ENCODE measurements at regions not wholly inside any gene's neighbourhood (a gene's known extent, or its start where the extent isn't known, plus 50 kb on each side); places are given as distances from the start of the nearest gene placed in this dataset.
A peak's percentile ranks its signal among the peaks of the same experiment; 100 is the strongest.

GRCh38 chr12:114858388-114859146 is 174.6 kb upstream of the TBX3 start:
- Histone ChIP-seq H4K20me1 (ENCODE audit: insufficient read depth, poor library complexity, severe bottlenecking) (no peaks in the 10 kb centered on the region), H3K9me2 (replicated peaks; ENCODE audit: insufficient read depth) (no peaks in the 10 kb centered on the region), H3K4me3 (no peak overlapping the region), H3K27ac (peak overlapping the region; percentile 26), H3K4me2 (no peak overlapping the region), H2AFZ (no peak overlapping the region), H3K4me1 (ENCODE audit: insufficient read depth) (no peaks in the 10 kb centered on the region), H3K79me2 (no peaks in the 10 kb centered on the region), H3K36me3 (replicated peaks; ENCODE audit: insufficient read depth, low read depth) (no peaks in the 10 kb centered on the region), H3K27me3 (no peaks in the 10 kb centered on the region), H3K9me3 (ENCODE audit: low read depth) (no peaks in the 10 kb centered on the region)
- TF ChIP-seq, protein P1, sequence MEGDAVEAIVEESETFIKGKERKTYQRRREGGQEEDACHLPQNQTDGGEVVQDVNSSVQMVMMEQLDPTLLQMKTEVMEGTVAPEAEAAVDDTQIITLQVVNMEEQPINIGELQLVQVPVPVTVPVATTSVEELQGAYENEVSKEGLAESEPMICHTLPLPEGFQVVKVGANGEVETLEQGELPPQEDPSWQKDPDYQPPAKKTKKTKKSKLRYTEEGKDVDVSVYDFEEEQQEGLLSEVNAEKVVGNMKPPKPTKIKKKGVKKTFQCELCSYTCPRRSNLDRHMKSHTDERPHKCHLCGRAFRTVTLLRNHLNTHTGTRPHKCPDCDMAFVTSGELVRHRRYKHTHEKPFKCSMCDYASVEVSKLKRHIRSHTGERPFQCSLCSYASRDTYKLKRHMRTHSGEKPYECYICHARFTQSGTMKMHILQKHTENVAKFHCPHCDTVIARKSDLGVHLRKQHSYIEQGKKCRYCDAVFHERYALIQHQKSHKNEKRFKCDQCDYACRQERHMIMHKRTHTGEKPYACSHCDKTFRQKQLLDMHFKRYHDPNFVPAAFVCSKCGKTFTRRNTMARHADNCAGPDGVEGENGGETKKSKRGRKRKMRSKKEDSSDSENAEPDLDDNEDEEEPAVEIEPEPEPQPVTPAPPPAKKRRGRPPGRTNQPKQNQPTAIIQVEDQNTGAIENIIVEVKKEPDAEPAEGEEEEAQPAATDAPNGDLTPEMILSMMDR (IDR thresholded peaks at IDR 0.05; ENCODE audit: poor library complexity): peak; percentile 23
- no peak for TF ChIP-seq EZH2phosphoT487 (IDR thresholded peaks at IDR 0.05; ENCODE audit: low read depth, severe bottlenecking, unreplicated experiment)
- TF ChIP-seq EZH2 (IDR thresholded peaks at IDR 0.05; ENCODE audit: borderline replicate concordance): no peak
- peak; percentile 69 for DNase-seq (ENCODE audit: low spot score)
- 59% methylated on average over 7 of the region's 7 CpGs for WGBS (ENCODE audit: low lambda C conversion rate, missing lambda C conversion rate)

DNA sequence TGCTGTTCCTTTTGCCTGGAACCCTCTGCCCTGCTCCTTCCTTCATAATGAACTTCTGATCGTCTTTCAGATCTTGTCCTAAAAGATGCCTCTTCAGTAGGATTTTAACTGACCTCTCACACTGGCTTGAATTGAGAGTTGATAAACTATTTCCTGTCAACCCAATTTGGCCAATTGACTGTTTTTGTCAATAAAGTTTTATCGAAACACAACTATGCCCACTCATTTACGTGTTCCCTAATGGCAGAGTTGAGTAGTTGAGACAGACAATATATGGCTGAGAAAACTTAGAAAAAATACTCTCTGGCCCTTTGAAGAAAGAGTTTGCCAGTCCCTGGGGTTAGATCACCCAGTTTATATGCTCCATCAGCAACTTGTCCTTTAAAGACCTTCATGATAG is 171.7 kb upstream of the TBX3 start:
- no peaks in the 10 kb centered on the region for H3K9me2 ChIP-seq (replicated peaks; ENCODE audit: insufficient read depth)
- no peaks in the 10 kb centered on the region for H3K36me3 ChIP-seq (replicated peaks; ENCODE audit: insufficient read depth, low read depth)
- no peaks in the 10 kb centered on the region for H3K4me1 ChIP-seq (ENCODE audit: insufficient read depth)
- WGBS (ENCODE audit: low lambda C conversion rate, missing lambda C conversion rate): 93% methylated on average over 3 of the region's 3 CpGs
- H3K4me2 ChIP-seq: no peak overlapping the region
- H4K20me1 ChIP-seq (ENCODE audit: insufficient read depth, poor library complexity, severe bottlenecking): no peaks in the 10 kb centered on the region
- DNase-seq (ENCODE audit: low spot score): no peak
- no peaks in the 10 kb centered on the region for H3K79me2 ChIP-seq
- no peak overlapping the region for H2AFZ ChIP-seq
- TF ChIP-seq EZH2phosphoT487 (IDR thresholded peaks at IDR 0.05; ENCODE audit: low read depth, severe bottlenecking, unreplicated experiment) (no peak), EZH2 (IDR thresholded peaks at IDR 0.05; ENCODE audit: borderline replicate concordance) (no peak)
- TF ChIP-seq, protein P1 (IDR thresholded peaks at IDR 0.05; ENCODE audit: poor library complexity): no peak
- no peak overlapping the region for H3K4me3 ChIP-seq
- H3K27me3 ChIP-seq: no peaks in the 10 kb centered on the region
- H3K9me3 ChIP-seq (ENCODE audit: low read depth): no peaks in the 10 kb centered on the region
- H3K27ac ChIP-seq: no peak overlapping the region

DNA sequence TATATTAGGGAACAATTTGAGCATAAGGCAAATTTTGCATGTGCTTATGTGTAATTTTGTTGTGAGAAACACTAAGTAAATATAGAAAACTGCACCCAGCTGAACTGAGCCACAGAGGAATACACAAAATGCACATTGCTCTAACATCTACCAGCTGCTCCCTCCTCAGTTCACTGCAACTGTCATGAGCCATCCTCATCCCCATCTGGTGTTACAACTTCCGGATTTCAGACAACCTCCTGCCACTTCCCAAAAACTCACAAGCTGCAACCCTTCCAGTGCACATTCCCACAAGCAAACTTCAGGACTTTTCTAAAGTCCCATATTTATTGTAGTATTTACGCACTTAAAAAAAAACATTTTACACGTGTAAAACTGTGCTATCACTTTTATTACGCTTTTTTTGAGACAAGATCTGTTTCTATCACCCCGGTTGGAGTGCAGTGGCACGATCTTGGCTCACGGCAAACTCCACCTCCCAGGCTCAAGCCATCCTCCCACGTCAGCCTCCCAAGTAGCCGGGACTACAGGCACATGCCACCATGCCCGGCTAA is 169.1 kb upstream of the TBX3 start:
- no peaks in the 10 kb centered on the region for H3K27me3 ChIP-seq
- WGBS (ENCODE audit: low lambda C conversion rate, missing lambda C conversion rate): 68% methylated on average over 10 of the region's 10 CpGs
- no peaks in the 10 kb centered on the region for H3K36me3 ChIP-seq (replicated peaks; ENCODE audit: insufficient read depth, low read depth)
- DNase-seq (ENCODE audit: low spot score): no peak
- no peaks in the 10 kb centered on the region for H4K20me1 ChIP-seq (ENCODE audit: insufficient read depth, poor library complexity, severe bottlenecking)
- no peaks in the 10 kb centered on the region for H3K9me3 ChIP-seq (ENCODE audit: low read depth)
- no peak overlapping the region for H3K4me3 ChIP-seq
- H3K79me2 ChIP-seq: no peaks in the 10 kb centered on the region
- H2AFZ ChIP-seq: no peak overlapping the region
- no peaks in the 10 kb centered on the region for H3K9me2 ChIP-seq (replicated peaks; ENCODE audit: insufficient read depth)
- TF ChIP-seq, protein P1 (IDR thresholded peaks at IDR 0.05; ENCODE audit: poor library complexity): no peak
- TF ChIP-seq EZH2phosphoT487 (IDR thresholded peaks at IDR 0.05; ENCODE audit: low read depth, severe bottlenecking, unreplicated experiment) (no peak), EZH2 (IDR thresholded peaks at IDR 0.05; ENCODE audit: borderline replicate concordance) (no peak)
- peaks cover 2% of the 10 kb centered on the region for H3K4me1 ChIP-seq (ENCODE audit: insufficient read depth)
- no peak overlapping the region for H3K4me2 ChIP-seq
- H3K27ac ChIP-seq: no peak overlapping the region

Data from hepatocyte (in vitro differentiated cells).